HG03469 (cell line): ENCODE measurements at regions not wholly inside any gene's neighbourhood (a gene's known extent, or its start where the extent isn't known, plus 50 kb on each side); places are given as distances from the start of the nearest gene placed in this dataset.
A peak's percentile ranks its signal among the peaks of the same experiment; 100 is the strongest.
"Not testable (repeated sequence)": the region's sequence is repeated elsewhere in the genome, so short reads cannot be mapped to it uniquely, and the experiment has no call there.

Source experiments
- ATAC-seq: cut with Tn5 transposase; IDR thresholded peaks from one replicate; pipeline ENCODE4 v1.9.1; 2021; ENCODE audit warnings: mild to moderate bottlenecking, moderate library complexity, moderate number of reproducible peaks; ENCODE audit not compliant: unreplicated experiment

GRCh38 chr14:77985211-77985615 lies 185.0 kb upstream of the NRXN3 start:
- ATAC-seq, result no peak

DNA sequence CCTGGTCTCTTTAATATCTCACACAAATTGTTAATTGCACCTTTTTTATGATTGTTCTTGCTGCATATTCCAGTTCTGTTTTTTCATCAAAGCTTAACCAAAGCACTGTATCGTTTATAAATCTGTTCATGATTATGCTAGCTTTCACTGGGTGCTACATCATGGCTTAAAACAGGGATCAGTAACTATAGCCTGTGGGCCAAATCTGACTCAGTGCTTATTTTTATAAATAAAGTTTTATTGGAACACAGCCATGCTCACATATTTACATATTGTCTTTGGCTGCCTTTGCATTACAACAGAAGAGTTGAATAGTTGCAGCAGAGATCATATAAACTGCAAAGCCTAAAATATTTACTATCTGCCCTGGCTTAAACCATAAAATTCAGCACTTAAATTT lies 183.4 kb upstream of the NRXN3 start:
- no peak for ATAC-seq

- ATAC-seq, result no peak
These were observed 181.9 kb upstream of the NRXN3 start for GRCh38 chr14:77988096-77988870.

DNA sequence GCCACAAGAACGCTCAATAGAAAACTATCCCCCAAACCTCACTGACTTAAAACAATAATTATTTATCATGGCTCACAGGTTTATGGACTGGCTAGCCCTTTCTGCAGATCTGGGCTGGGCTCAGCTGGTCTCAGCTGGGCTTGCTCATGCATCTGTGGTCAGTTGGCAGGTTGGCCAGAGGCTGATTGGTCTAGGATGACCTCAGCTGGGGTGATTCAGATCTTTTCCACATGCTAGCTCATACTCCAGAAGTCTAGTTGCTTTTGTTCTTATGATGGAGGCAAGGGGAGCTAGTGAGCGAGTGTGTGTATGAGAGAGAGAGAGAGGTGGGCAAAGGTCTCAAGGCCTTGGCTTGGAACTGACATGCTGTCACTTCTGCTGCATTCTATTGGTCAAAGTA lies 181.2 kb upstream of the NRXN3 start:
- no peak for ATAC-seq

DNA sequence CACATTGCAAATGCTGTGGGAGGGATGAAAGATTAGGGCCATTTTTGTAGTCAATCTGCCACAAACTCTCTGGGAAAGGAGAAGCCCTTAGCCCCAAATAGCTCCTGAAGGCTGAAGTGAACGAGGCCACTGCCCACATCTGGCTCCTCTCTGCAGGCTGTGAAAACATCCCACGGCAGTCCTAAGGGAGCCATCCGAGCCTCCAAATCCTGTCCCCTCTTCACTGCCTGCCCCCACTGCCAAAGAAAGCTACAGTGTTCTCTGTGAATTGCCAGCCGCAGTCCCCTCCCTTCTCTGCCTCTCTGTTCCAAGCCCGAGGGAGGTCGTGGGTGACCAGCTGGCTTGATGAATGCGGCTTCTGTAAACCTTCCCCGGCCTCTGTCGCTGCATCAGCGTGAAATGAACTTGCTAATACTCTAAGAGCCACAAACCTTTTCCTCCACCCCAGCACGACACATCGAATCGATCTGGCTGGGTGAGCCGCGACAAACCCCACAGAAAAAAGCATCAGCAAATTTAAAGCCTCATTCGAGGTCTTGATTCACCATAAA lies 180.7 kb upstream of the NRXN3 start:
- ATAC-seq, result no peak

GRCh38 chr14:77990337-77990736 lies 179.8 kb upstream of the NRXN3 start:
- no peak for ATAC-seq

DNA sequence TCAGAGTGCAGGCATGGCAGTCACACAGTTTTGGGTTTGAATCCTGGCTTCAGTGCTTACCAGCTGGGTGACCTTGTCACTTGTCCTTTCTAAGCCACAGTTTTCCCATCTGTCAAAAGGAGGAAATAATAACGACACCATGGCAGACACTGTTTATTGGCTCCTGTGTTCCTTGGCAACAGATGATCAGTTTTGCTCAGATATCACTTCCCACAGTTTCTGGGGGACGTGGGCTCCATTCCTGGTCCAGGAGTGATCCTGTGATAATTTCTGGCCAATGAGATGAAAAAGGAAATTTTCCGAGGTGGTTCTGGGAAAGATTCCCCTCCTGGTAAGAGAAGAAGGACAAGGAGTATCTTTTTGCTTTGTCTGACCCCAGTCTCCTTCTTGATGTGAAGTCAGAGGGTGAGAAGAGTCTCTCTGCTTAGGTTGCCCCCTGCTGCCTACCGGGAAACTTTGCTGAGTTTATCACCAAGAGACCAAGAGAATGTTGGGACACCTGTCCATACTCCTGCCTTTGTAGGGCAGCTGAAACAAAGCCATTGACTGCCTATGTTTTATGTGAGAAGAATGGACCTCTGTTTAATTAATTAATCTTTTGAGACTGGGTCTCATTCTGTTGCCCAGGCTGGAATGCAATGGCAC lies 178.9 kb upstream of the NRXN3 start:
- ATAC-seq, result no peak

- ATAC-seq, result peak; percentile 83
These were observed 164.8 kb upstream of the NRXN3 start for GRCh38 chr14:78005325-78005724.

- no peak for ATAC-seq
These were observed 163.0 kb upstream of the NRXN3 start for GRCh38 chr14:78007160-78007559.

GRCh38 chr14:78010688-78011087 lies 159.5 kb upstream of the NRXN3 start:
- no peak for ATAC-seq

DNA sequence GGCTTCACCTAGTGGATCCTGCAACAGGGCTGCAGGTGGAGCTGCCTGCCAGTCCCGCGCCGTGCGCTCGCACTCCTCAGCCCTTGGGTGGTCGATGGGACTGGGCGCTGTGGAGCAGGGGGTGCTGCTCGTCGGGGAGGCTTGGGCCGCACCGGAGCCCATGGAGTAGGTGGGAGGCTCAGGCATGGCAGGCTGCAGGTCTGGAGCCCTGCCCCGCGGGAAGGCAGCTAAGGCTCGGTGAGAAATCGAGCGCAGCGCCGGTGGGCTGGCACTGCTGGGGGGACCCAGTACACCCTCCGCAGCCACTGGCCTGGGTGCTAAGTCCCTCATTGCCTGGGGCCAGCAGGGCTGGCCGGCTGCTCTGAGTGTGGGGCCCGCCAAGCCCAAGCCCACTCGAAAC lies 156.3 kb upstream of the NRXN3 start:
- ATAC-seq, result not testable (repeated sequence)

DNA sequence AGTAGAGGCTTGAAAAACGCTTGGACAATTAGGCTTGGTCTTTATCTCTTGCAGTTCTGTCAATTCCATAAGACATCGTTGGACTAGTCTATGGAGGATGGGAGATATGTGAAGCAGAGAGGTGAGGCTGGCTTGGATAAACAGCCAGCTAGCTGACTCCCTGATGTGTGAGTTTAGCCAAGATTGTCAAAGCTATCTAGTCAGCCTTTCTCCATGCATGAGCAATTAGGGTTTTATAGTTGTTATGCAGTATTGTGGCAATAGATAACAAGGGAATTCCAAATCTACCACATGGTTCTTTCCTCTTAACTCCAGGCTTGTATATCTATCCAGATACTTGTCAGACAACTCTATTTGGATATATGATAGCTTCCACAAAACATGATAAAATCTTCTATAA lies 153.6 kb upstream of the NRXN3 start:
- no peak for ATAC-seq

DNA sequence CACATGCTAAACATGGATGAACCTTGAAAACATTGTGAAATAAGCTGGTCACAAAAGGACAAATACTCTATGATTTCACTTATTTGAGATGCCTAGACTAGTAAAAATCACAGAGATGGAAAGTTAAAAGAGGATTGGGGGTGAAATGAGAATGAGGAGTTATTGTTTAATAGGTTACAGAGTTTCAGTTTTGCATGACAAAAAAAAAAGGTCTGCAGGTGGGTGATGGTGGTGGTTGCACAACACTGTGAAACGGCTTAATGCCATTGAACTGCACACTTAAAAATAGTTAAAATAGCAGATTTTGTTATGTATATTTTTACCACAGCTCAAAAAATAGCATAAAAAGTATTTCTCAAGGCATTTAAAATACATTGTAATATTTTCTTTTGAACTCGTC lies 151.9 kb upstream of the NRXN3 start:
- ATAC-seq, result no peak

DNA sequence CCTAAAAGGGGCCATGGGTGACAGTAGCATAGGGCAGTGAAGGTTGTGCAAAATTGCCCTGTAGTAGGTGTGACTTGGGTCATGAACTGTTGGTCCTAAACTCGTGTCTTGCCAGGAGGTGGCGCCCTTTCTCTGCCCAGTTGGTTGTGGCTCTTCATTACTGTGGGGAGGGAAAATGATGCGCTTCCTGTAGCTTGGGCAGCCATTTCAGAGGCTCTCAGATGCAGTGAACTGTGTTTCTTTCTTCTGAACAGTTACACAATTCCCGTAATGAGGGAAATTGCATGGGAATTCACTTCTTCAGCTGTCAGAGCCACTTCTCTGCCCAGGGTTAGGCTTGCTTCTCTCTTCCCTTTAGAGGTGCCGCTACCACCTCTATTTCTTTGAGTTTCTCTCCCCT lies 148.1 kb upstream of the NRXN3 start:
- peak; percentile 91 for ATAC-seq

DNA sequence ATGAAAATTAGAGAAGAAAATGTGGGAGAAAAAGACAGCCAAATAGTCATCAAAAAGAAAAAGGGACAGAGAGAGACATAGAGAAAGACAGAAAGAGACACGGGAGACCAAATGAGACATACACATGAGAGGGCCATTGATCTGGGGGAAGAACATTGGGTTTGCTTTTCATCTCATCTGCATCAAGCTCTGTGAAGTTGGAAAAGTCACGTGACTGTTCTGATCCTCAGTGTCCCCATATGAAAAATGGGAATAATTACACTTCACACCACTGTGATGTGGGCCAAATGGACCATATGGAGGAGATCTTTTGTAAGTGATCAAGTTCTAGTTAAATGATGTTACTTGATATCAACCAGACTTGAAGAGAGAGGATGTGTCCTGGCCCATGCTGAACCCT lies 147.1 kb upstream of the NRXN3 start:
- ATAC-seq, result no peak

DNA sequence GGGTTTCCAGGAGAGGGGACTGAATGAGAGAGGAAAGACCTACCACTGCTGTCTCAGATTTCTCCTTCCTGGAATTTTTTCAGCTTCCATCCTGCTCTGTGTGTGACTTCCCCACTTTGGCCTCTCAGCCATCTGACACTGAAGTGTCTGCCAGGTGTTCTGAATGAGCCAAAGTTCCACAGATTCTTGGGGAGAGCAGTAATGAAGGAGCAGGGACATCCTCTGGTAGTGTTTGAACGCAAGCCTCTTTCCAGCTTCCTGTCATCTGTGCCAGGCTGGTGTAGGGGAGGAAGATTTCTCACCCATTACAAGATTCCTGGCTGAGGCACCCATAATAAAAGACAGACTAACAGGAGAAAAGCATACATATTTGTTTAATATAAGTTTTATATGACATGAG lies 141.7 kb upstream of the NRXN3 start:
- no peak for ATAC-seq

GRCh38 chr14:78029601-78030372 lies 140.4 kb upstream of the NRXN3 start:
- ATAC-seq, result no peak

DNA sequence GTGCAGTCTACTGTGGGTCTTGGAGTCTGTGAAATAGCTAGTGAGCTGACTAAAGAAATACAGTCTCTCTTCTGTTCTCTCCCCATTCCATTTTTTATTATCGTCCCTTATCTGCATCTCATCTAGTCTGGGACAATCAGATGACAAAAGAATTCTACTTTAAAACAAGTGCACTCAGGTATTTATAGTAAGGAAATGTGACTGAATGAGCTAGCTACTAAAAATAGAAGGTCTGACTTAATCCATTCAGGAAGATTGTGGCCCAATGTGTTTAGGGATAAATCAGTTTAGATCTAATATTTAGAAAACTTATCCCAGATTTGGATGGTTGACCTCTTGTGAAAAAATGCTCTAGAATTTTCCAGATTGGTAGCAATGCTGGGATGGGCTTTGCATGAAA lies 126.8 kb upstream of the NRXN3 start:
- no peak for ATAC-seq

DNA sequence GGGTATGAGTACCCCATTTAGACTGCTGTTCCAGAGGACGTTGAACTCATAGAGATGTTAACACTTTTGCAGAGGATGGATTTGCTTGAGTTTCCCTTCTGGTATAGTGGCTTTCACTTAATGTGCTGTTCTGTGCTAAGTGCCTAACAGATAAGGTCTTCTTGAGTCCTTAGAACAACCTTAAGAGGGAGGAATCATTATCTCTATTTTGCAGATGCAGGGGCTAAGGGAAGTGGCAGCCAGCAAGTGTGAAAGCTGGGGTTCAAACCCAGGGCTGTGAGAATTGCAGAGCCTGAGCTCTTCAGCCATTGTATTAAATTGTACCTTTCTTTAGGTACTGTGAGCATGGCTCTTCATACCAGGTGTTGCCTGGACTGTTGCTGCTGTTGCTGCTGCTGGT lies 122.1 kb upstream of the NRXN3 start:
- ATAC-seq, result no peak

DNA sequence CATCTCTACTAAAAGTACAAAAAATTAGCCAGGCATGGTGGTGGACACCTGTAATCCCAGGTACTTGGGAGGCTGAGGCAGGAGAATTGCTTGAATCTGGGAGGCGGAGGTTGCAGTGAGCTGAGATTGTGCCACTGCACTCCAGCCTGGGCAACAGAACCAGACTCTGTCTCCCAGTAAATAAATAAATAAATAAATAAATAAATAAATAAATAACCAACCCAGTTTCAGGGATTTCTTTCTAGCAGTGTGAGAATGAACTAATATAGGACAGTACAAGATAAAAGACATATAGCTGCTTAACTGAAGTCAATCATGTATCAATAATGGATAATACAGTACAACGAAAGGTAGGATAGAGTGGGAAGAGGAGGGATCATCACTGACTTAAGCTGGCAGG lies 113.3 kb upstream of the NRXN3 start:
- ATAC-seq, result not testable (repeated sequence)

GRCh38 chr14:78070344-78070743 lies 99.8 kb upstream of the NRXN3 start:
- ATAC-seq, result no peak
